WTC11 (cell line): ENCODE measurements at regions not wholly inside any gene's neighbourhood (a gene's known extent, or its start where the extent isn't known, plus 50 kb on each side); places are given as distances from the start of the nearest gene placed in this dataset.

Experiments used
- ATAC-seq: fragments of 200-7000 bp; cut with Tn5 transposase; 2 replicates; pipeline ENCODE4 v1.10.0; 2021; ENCODE audit warnings: mild to moderate bottlenecking, moderate library complexity
- CTCF ChIA-PET: fragments of 300-600 bp; sonication (Branson Sonifier 250); formaldehyde crosslinking; loops from one replicate; lab custom pipeline; 2021; ENCODE audit warnings: antibody characterized with exemption; lab: Charles Lee
- POLR2A ChIA-PET: fragments of 350-600 bp; sonication (Branson Sonifier 250); formaldehyde crosslinking; loops from one replicate; lab custom pipeline; 2021; ENCODE audit warnings: antibody characterized with exemption; lab: Charles Lee
- DNase-seq: peaks from one replicate; pipeline ENCODE4 v3.0.0; 2021; ENCODE audit warnings: low spot score
- H3K27ac Mint-ChIP-seq: 2 replicates; pipeline ENCODE4 v1.8.0; 2021; ENCODE audit warnings: mixed read lengths
- H3K27me3 Mint-ChIP-seq: 2 replicates; pipeline ENCODE4 v1.8.0; 2021; ENCODE audit warnings: low read depth, mild to moderate bottlenecking, moderate library complexity, mixed read lengths
- H3K36me3 Mint-ChIP-seq: 2 replicates; pipeline ENCODE4 v1.8.0; 2021; ENCODE audit warnings: mixed read lengths
- H3K4me1 Mint-ChIP-seq: 2 replicates; pipeline ENCODE4 v1.8.0; 2022; ENCODE audit warnings: mixed read lengths
- H3K4me3 Mint-ChIP-seq: 2 replicates; pipeline ENCODE4 v1.8.0; 2021; ENCODE audit warnings: mild to moderate bottlenecking, moderate library complexity, mixed read lengths
- H3K9me3 Mint-ChIP-seq: 2 replicates; pipeline ENCODE4 v1.8.0; 2021; ENCODE audit warnings: mixed read lengths
- CBFB ChIP-seq: sonication (generic); formaldehyde crosslinking; IDR thresholded peaks from 2 replicates; pipeline ENCODE4 v1.8.1; 2022; ENCODE audit warnings: mild to moderate bottlenecking, low read depth, missing genetic modification reagents
- CREM ChIP-seq: sonication (generic); formaldehyde crosslinking; IDR thresholded peaks from 2 replicates; pipeline ENCODE4 v1.8.1; 2022; ENCODE audit warnings: mild to moderate bottlenecking, missing genetic modification reagents, moderate library complexity
- ELF4 ChIP-seq: sonication (generic); formaldehyde crosslinking; IDR thresholded peaks from 2 replicates; pipeline ENCODE4 v1.8.1; 2022; ENCODE audit warnings: low read depth, mild to moderate bottlenecking, moderate library complexity, missing genetic modification reagents
- ETV6 ChIP-seq: sonication (generic); formaldehyde crosslinking; IDR thresholded peaks from 2 replicates; pipeline ENCODE4 v1.8.1; 2022; ENCODE audit warnings: mild to moderate bottlenecking, missing genetic modification reagents
- FOXK1 ChIP-seq: sonication (generic); formaldehyde crosslinking; IDR thresholded peaks from 2 replicates; pipeline ENCODE4 v1.8.0; 2022; ENCODE audit warnings: mild to moderate bottlenecking, moderate library complexity, missing genetic modification reagents
- GRHL2 ChIP-seq: fragments of 250-450 bp; sonication (Bioruptor Pico); IDR thresholded peaks from 2 replicates; pipeline ENCODE4 v1.8.0; 2022; ENCODE audit warnings: mild to moderate bottlenecking, moderate library complexity; ENCODE audit not compliant: insufficient replicate concordance, severe bottlenecking
- NFYB ChIP-seq: sonication (generic); formaldehyde crosslinking; conservative IDR thresholded peaks from 2 replicates; pipeline ENCODE4 v1.8.0; 2022; ENCODE audit warnings: low read depth, missing genetic modification reagents
- SMAD3 ChIP-seq: sonication (generic); formaldehyde crosslinking; IDR thresholded peaks from 2 replicates; pipeline ENCODE4 v1.8.0; 2022; ENCODE audit warnings: missing genetic modification reagents, mild to moderate bottlenecking, borderline replicate concordance
- SMAD4 ChIP-seq: sonication (generic); formaldehyde crosslinking; IDR thresholded peaks from 2 replicates; pipeline ENCODE4 v1.8.0; 2022; ENCODE audit warnings: mild to moderate bottlenecking, missing genetic modification reagents
- SOX15 ChIP-seq: fragments of 250-450 bp; sonication (Bioruptor Pico); IDR thresholded peaks from 2 replicates; pipeline ENCODE4 v1.9.0; 2021; ENCODE audit warnings: mild to moderate bottlenecking
- TCF7 ChIP-seq: sonication (generic); formaldehyde crosslinking; IDR thresholded peaks from 2 replicates; pipeline ENCODE4 v1.8.0; 2022; ENCODE audit warnings: mild to moderate bottlenecking, low read depth, missing genetic modification reagents, moderate library complexity
- TEAD4 ChIP-seq: sonication (generic); formaldehyde crosslinking; IDR thresholded peaks from 2 replicates; pipeline ENCODE4 v1.8.0; 2022; ENCODE audit warnings: mild to moderate bottlenecking, missing genetic modification reagents
- ZNF121 ChIP-seq: sonication (generic); formaldehyde crosslinking; IDR thresholded peaks from 2 replicates; pipeline ENCODE4 v1.8.0; 2023; ENCODE audit warnings: missing genetic modification reagents
- ZNF138 ChIP-seq: sonication (generic); formaldehyde crosslinking; conservative IDR thresholded peaks from 2 replicates; pipeline ENCODE4 v1.8.1; 2022; ENCODE audit warnings: mild to moderate bottlenecking, moderate library complexity, missing genetic modification reagents
- ZNF263 ChIP-seq: sonication (generic); formaldehyde crosslinking; IDR thresholded peaks from 2 replicates; pipeline ENCODE4 v1.8.1; 2022; ENCODE audit warnings: low read depth, mild to moderate bottlenecking, moderate library complexity, missing genetic modification reagents
- ZNF396 ChIP-seq: fragments of 250-450 bp; sonication (Bioruptor Pico); IDR thresholded peaks from 2 replicates; pipeline ENCODE4 v1.8.0; 2021; ENCODE audit warnings: mild to moderate bottlenecking, moderate library complexity, borderline replicate concordance
- ZNF416 ChIP-seq: fragments of 250-450 bp; sonication (Bioruptor Pico); IDR thresholded peaks from 2 replicates; pipeline ENCODE4 v1.9.0; 2021; ENCODE audit warnings: mild to moderate bottlenecking, inconsistent platforms
- TF ChIP-seq, protein P1 (sequence below): sonication (generic); formaldehyde crosslinking; IDR thresholded peaks from 2 replicates; pipeline ENCODE4 v1.8.1; 2022; ENCODE audit warnings: low read depth, missing genetic modification reagents, borderline replicate concordance
- TF ChIP-seq, protein P2 (sequence below): sonication (generic); formaldehyde crosslinking; IDR thresholded peaks from 2 replicates; pipeline ENCODE4 v1.8.1; 2023; ENCODE audit warnings: mild to moderate bottlenecking, missing genetic modification reagents, borderline replicate concordance

DNA sequence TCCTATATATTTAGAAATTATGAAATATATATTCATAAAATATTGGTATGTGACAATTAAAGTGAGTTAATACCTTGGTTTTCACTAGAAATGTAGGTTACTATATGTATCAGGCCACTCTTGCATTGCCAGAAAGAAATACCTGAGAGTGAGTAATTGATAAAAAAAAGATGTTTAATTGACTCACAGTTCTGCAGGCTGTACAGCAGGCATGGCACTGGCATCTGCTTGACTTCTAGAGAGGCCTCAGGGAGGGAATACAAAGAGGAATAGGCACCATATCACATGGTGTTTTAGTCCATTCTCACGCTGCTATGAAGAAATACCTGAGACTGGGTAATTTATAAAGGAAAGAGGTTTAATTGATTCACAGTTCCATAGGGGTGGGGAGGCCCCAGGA lies 1560.6 kb downstream of the STIM2 start:
- no peak for ATAC-seq
- Mint-ChIP-seq H3K4me3 (no peak overlapping the region), H3K4me1 (peaks cover 3% of the 10 kb centered on the region; the same call in 1 of the 2 replicates)
- TF ChIP-seq, protein P1, sequence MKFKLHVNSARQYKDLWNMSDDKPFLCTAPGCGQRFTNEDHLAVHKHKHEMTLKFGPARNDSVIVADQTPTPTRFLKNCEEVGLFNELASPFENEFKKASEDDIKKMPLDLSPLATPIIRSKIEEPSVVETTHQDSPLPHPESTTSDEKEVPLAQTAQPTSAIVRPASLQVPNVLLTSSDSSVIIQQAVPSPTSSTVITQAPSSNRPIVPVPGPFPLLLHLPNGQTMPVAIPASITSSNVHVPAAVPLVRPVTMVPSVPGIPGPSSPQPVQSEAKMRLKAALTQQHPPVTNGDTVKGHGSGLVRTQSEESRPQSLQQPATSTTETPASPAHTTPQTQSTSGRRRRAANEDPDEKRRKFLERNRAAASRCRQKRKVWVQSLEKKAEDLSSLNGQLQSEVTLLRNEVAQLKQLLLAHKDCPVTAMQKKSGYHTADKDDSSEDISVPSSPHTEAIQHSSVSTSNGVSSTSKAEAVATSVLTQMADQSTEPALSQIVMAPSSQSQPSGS (CRISPR knock-in tag) = no peak
- no peak for TF ChIP-seq ZNF138 (CRISPR knock-in tag)
- TF ChIP-seq, all 79 proteins: peak for 0
- ChIA-PET CTCF (no interaction called here), POLR2A (no interaction called here)
- no peaks in the 10 kb centered on the region for H3K27me3 Mint-ChIP-seq
- 0 out of 2 replicates have a peak, but pooled peaks cover 3% of the 10 kb centered on the region for H3K36me3 Mint-ChIP-seq
- no peak for DNase-seq
- H3K27ac Mint-ChIP-seq = no peak overlapping the region
- peaks cover 11% of the 10 kb centered on the region for H3K9me3 Mint-ChIP-seq

DNA sequence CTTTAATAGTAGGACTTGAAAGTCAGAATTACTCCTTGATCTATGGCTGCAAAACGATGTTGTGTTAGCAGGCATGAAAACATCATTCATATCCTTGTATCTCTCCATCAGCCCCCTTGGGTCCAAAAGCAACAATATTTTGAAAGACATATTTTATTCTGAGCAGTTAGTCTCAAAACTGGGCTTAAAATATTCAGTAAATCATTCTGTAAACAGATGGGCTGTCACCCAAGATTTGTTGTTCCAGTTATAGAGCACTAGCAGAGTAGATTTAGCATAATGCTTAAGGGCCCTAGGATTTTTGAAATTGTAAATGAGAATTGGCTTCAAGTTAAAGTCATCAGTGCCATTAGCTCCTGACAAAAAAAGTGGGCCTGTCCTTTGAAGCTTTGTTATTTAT lies 1565.6 kb downstream of the STIM2 start:
- peaks cover 10% of the 10 kb centered on the region for H3K9me3 Mint-ChIP-seq
- H3K36me3 Mint-ChIP-seq = 0 out of 2 replicates have a peak, but pooled peaks cover 2% of the 10 kb centered on the region
- CTCF ChIA-PET = no interaction called here
- H3K27ac Mint-ChIP-seq = no peak overlapping the region
- POLR2A ChIA-PET = no interaction called here
- no peak for DNase-seq
- H3K4me3 Mint-ChIP-seq = no peak overlapping the region
- TF ChIP-seq GRHL2 (CRISPR knock-in tag) = no peak
- ATAC-seq = no peak
- H3K27me3 Mint-ChIP-seq = no peaks in the 10 kb centered on the region
- no peaks in the 10 kb centered on the region for H3K4me1 Mint-ChIP-seq

DNA sequence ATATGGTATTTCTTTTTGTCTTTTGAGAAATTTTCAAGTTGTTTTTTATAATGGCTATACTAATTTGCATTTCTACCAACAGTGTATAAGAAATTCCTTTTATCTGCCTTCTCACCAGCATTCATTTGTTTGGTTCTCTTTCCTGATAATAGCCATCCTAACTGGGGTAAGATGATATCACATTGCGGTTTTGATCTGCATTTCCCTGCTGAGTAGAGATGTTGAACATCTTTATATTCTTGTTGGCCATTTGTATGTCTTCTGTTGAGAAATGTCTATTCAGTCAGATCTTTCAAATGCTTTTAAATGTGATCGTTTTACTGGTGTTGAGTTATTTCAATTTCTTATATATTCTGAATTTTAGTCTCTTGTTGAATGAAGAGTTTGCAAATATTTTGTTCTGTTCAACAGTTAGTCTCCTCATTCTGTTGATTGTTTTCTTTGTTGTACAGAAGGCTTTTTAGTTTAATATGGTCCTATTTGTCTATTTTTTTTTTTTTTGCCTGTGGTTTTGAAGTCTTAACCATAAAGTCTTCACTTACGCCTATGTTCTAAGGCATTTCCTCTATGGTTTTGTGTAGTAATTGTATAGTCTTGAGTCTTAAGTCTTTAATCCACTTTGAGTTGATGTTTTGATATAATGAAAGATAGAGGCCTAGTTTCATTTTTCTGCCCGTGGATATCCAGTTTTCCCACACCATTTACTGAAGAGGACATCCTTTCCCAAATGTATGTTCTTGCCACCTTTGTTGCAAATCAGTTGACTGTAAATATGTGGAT lies 1566.9 kb downstream of the STIM2 start:
- Mint-ChIP-seq H3K27ac (no peak overlapping the region), H3K4me3 (no peak overlapping the region), H3K36me3 (no peaks in the 10 kb centered on the region), H3K4me1 (no peaks in the 10 kb centered on the region), H3K9me3 (no peaks in the 10 kb centered on the region), H3K27me3 (no peaks in the 10 kb centered on the region)
- ChIA-PET CTCF (no interaction called here), POLR2A (no interaction called here)
- DNase-seq (no peak), ATAC-seq (no peak)
- no peak for TF ChIP-seq SMAD4 (CRISPR knock-in tag)
- TF ChIP-seq NFYB (CRISPR knock-in tag) = no peak
- no peak for TF ChIP-seq ELF4 (CRISPR knock-in tag)
- no peak for TF ChIP-seq ETV6 (CRISPR knock-in tag)
- TF ChIP-seq ZNF121 (CRISPR knock-in tag) = no peak
- TF ChIP-seq SMAD3 (CRISPR knock-in tag) = no peak
- TF ChIP-seq ZNF396 = no peak
- no peak for TF ChIP-seq TCF7 (CRISPR knock-in tag)
- no peak for TF ChIP-seq CREM
- no peak for TF ChIP-seq SOX15
- TF ChIP-seq ZNF263 (CRISPR knock-in tag) = no peak
- TF ChIP-seq, protein P2, sequence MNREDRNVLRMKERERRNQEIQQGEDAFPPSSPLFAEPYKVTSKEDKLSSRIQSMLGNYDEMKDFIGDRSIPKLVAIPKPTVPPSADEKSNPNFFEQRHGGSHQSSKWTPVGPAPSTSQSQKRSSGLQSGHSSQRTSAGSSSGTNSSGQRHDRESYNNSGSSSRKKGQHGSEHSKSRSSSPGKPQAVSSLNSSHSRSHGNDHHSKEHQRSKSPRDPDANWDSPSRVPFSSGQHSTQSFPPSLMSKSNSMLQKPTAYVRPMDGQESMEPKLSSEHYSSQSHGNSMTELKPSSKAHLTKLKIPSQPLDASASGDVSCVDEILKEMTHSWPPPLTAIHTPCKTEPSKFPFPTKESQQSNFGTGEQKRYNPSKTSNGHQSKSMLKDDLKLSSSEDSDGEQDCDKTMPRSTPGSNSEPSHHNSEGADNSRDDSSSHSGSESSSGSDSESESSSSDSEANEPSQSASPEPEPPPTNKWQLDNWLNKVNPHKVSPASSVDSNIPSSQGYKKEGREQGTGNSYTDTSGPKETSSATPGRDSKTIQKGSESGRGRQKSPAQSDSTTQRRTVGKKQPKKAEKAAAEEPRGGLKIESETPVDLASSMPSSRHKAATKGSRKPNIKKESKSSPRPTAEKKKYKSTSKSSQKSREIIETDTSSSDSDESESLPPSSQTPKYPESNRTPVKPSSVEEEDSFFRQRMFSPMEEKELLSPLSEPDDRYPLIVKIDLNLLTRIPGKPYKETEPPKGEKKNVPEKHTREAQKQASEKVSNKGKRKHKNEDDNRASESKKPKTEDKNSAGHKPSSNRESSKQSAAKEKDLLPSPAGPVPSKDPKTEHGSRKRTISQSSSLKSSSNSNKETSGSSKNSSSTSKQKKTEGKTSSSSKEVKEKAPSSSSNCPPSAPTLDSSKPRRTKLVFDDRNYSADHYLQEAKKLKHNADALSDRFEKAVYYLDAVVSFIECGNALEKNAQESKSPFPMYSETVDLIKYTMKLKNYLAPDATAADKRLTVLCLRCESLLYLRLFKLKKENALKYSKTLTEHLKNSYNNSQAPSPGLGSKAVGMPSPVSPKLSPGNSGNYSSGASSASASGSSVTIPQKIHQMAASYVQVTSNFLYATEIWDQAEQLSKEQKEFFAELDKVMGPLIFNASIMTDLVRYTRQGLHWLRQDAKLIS (CRISPR knock-in tag) = no peak
- TF ChIP-seq TEAD4 = no peak
- TF ChIP-seq CBFB (CRISPR knock-in tag) = no peak
- TF ChIP-seq FOXK1 (CRISPR knock-in tag) = no peak
- TF ChIP-seq ZNF416 (CRISPR knock-in tag) = no peak
